ENCODE measurements at regions not wholly inside any gene's neighbourhood (a gene's known extent, or its start where the extent isn't known, plus 50 kb on each side); places are given as distances from the start of the nearest gene placed in this dataset.

GRCh38 chr4:179927473-179927872 lies 2315.7 kb upstream of the TENM3 start:
- FAIRE-seq (no peak), DNase-seq (ENCODE audit: low spot score) (no peak), ATAC-seq (no peak)
- in situ Hi-C loops (cut with HindIII; ENCODE audit: extremely low pct_ligation_motif_present, low pct_unique_long_range_greater_than_20kb) (no loop called here), intact Hi-C loops (cut with micrococcal nuclease; ENCODE audit: unreplicated experiment) (no loop called here)
- WGBS (ENCODE audit: low lambda C conversion rate) = 0% methylated on average over 1 of the region's 1 CpG
- Histone ChIP-seq H3K79me2 (ENCODE audit: insufficient read depth, low read length) (no peaks in the 10 kb centered on the region), H4K20me1 (ENCODE audit: insufficient read depth, low read length) (no peaks in the 10 kb centered on the region), H3K9ac (ENCODE audit: insufficient read depth, low read depth, low read length) (no peak overlapping the region), H3K4me1 (ENCODE audit: insufficient read depth, low read length) (no peaks in the 10 kb centered on the region), H3K9me3 (ENCODE audit: low read length) (no peaks in the 10 kb centered on the region), H2AFZ (ENCODE audit: low read length) (no peak overlapping the region), H3K4me2 (ENCODE audit: low read depth, low read length) (no peak overlapping the region), H3K4me3 (replicated peaks in 1 of 3; ENCODE audit: insufficient read depth in 1 of 3, low read depth in 2 of 3, low read length in 3 of 3) (no peak overlapping the region), H3K27ac (ENCODE audit: extremely low read length, insufficient read depth, low read length) (no peak overlapping the region), H3K27me3 (ENCODE audit: control insufficient read depth in 1 of 2, insufficient read depth in 2 of 2, low read length in 2 of 2) (no peaks in the 10 kb centered on the region), H3K36me3 (replicated peaks in 1 of 2; ENCODE audit: control insufficient read depth in 1 of 2, insufficient read depth in 2 of 2, low read length in 2 of 2) (no peaks in the 10 kb centered on the region)
- CTCF ChIA-PET (ENCODE audit: low intra/inter-chr PET ratio, low total read pairs) = no interaction called here
- POLR2A ChIA-PET = no interaction called here
- no TSS peak for BruUV-seq (replicated peaks)
- TF ChIP-seq ZNF34 (CRISPR knock-in tag; IDR thresholded peaks at IDR 0.05; ENCODE audit: borderline replicate concordance) (no peak), XRCC5 (optimal IDR thresholded peaks at IDR 0.05; ENCODE audit: low read length) (no peak), RAD21 (CRISPR knock-in tag; IDR thresholded peaks at IDR 0.05) (no peak), CERS6 (CRISPR knock-in tag; IDR thresholded peaks at IDR 0.05) (no peak), PITX1 (CRISPR knock-in tag; IDR thresholded peaks at IDR 0.05) (no peak), NFYB (CRISPR knock-in tag; IDR thresholded peaks at IDR 0.05) (no peak), ZSCAN20 (CRISPR knock-in tag; IDR thresholded peaks at IDR 0.05; ENCODE audit: borderline replicate concordance) (no peak)

GRCh38 chr4:179941911-179942310 lies 2301.3 kb upstream of the TENM3 start:
- H3K27ac ChIP-seq (ENCODE audit: extremely low read length, insufficient read depth, low read length) = no peak overlapping the region
- no peak overlapping the region for H2AFZ ChIP-seq (ENCODE audit: low read length)
- H3K36me3 ChIP-seq (replicated peaks in 1 of 2; ENCODE audit: control insufficient read depth in 1 of 2, insufficient read depth in 2 of 2, low read length in 2 of 2) = no peaks in the 10 kb centered on the region
- FAIRE-seq (no peak), DNase-seq (ENCODE audit: low spot score) (no peak), ATAC-seq (no peak)
- ChIA-PET CTCF (ENCODE audit: low intra/inter-chr PET ratio, low total read pairs) (no interaction called here), POLR2A (no interaction called here)
- H4K20me1 ChIP-seq (ENCODE audit: insufficient read depth, low read length) = no peaks in the 10 kb centered on the region
- no peaks in the 10 kb centered on the region for H3K4me1 ChIP-seq (ENCODE audit: insufficient read depth, low read length)
- TF ChIP-seq IKZF4 (CRISPR knock-in tag; IDR thresholded peaks at IDR 0.05; ENCODE audit: borderline replicate concordance, low read depth, not compliant biosample characterization) (no peak), ZSCAN29 (CRISPR knock-in tag; conservative IDR thresholded peaks at IDR 0.05) (no peak), E2F2 (CRISPR knock-in tag; IDR thresholded peaks at IDR 0.05; ENCODE audit: borderline replicate concordance) (no peak)
- no peaks in the 10 kb centered on the region for H3K79me2 ChIP-seq (ENCODE audit: insufficient read depth, low read length)
- in situ Hi-C loops (cut with HindIII; ENCODE audit: extremely low pct_ligation_motif_present, low pct_unique_long_range_greater_than_20kb) (no loop called here), intact Hi-C loops (cut with micrococcal nuclease; ENCODE audit: unreplicated experiment) (no loop called here)
- no peak overlapping the region for H3K9ac ChIP-seq (ENCODE audit: insufficient read depth, low read depth, low read length)
- peaks cover 38% of the 10 kb centered on the region for H3K9me3 ChIP-seq (ENCODE audit: low read length)
- BruUV-seq (replicated peaks) = no TSS peak
- no peak overlapping the region for H3K4me3 ChIP-seq (replicated peaks in 1 of 3; ENCODE audit: insufficient read depth in 1 of 3, low read depth in 2 of 3, low read length in 3 of 3)
- H3K4me2 ChIP-seq (ENCODE audit: low read depth, low read length) = no peak overlapping the region
- no peaks in the 10 kb centered on the region for H3K27me3 ChIP-seq (ENCODE audit: control insufficient read depth in 1 of 2, insufficient read depth in 2 of 2, low read length in 2 of 2)

Measured in HepG2 (cell line).